ENCODE measurements at regions not wholly inside any gene's neighbourhood (a gene's known extent, or its start where the extent isn't known, plus 50 kb on each side); places are given as distances from the start of the nearest gene placed in this dataset.

- TF ChIP-seq POLR2AphosphoS5 (IDR thresholded peaks at IDR 0.05; ENCODE audit: control insufficient read depth, insufficient read depth, low read depth, low read length), result no peak
- TF ChIP-seq STAT6 (CRISPR knock-in tag; IDR thresholded peaks at IDR 0.05), result no peak
- no peak for TF ChIP-seq CTCF (IDR thresholded peaks at IDR 0.05 in 2 of 3, conservative IDR thresholded peaks at IDR 0.05 in 1 of 3; ENCODE audit: insufficient read depth in 2 of 3, low read depth in 1 of 3, low read length in 3 of 3)
- TF ChIP-seq ZNF511 (CRISPR knock-in tag; IDR thresholded peaks at IDR 0.05), result no peak
Observed at GRCh38 chr11:35057926-35058668, 80.9 kb upstream of the CD44 start.
